Tibial nerve (tissue), 3 donors: ENCODE measurements at regions not wholly inside any gene's neighbourhood (a gene's known extent, or its start where the extent isn't known, plus 50 kb on each side); places are given as distances from the start of the nearest gene placed in this dataset.

ENCODE experiments used
- POLR2A ChIP-seq, 2 donors: fragments of 450-650 bp; IDR thresholded peaks; one replicate each; pipeline ENCODE4 v1.6.1; 2017; ENCODE audit warnings: antibody characterized with exemption in 2 of 2, mild to moderate bottlenecking in 2 of 2, moderate library complexity in 2 of 2
- TF ChIP-seq, protein P1 (sequence below), 5 experiments: fragments of 200-600 bp in 3 of 5; fragments of 450-650 bp in 2 of 5; sonication (generic) in 3 of 5; IDR thresholded peaks; one replicate each; pipeline ENCODE4 v1.5.1; 2016 to 2019; ENCODE audit warnings: antibody characterized with exemption in 5 of 5, mild to moderate bottlenecking in 3 of 5, moderate library complexity in 2 of 5

GRCh38 chr9:108751369-108751768 is 104.4 kb downstream of the ACTL7B start:
- TF ChIP-seq, protein P1, sequence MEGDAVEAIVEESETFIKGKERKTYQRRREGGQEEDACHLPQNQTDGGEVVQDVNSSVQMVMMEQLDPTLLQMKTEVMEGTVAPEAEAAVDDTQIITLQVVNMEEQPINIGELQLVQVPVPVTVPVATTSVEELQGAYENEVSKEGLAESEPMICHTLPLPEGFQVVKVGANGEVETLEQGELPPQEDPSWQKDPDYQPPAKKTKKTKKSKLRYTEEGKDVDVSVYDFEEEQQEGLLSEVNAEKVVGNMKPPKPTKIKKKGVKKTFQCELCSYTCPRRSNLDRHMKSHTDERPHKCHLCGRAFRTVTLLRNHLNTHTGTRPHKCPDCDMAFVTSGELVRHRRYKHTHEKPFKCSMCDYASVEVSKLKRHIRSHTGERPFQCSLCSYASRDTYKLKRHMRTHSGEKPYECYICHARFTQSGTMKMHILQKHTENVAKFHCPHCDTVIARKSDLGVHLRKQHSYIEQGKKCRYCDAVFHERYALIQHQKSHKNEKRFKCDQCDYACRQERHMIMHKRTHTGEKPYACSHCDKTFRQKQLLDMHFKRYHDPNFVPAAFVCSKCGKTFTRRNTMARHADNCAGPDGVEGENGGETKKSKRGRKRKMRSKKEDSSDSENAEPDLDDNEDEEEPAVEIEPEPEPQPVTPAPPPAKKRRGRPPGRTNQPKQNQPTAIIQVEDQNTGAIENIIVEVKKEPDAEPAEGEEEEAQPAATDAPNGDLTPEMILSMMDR (IDR thresholded peaks at IDR 0.05): no peak
- TF ChIP-seq POLR2A (IDR thresholded peaks at IDR 0.05): no peak
